GM12878 (cell line): ENCODE measurements at regions not wholly inside any gene's neighbourhood (a gene's known extent, or its start where the extent isn't known, plus 50 kb on each side); places are given as distances from the start of the nearest gene placed in this dataset.

Source experiments
- BCLAF1 ChIP-seq: fragments of 450-650 bp; IDR thresholded peaks from 2 replicates; pipeline ENCODE4 v1.6.1; 2017; ENCODE audit warnings: antibody characterized with exemption, mild to moderate bottlenecking, moderate library complexity
- CTCF ChIP-seq, 3 experiments: IDR thresholded peaks in 2 of 3; conservative IDR thresholded peaks in 1 of 3; 2 replicates each; pipeline ENCODE4 v1.5.1; 2011; ENCODE audit warnings: low read depth in 3 of 3, low read length in 3 of 3, mild to moderate bottlenecking in 3 of 3, control low read depth in 2 of 3, moderate library complexity in 2 of 3, inconsistent platforms in 1 of 3, mixed read lengths in 1 of 3; ENCODE audit not compliant: control insufficient read depth in 2 of 3, insufficient read depth in 1 of 3; ENCODE audit errors: extremely low read depth in 1 of 3
- E2F8 ChIP-seq: fragments of 450-650 bp; IDR thresholded peaks from 2 replicates; pipeline ENCODE4 v1.6.1; 2018; ENCODE audit warnings: mild to moderate bottlenecking, low read depth, moderate library complexity; ENCODE audit not compliant: partially characterized antibody
- ETV6 ChIP-seq, 2 experiments: fragments of 450-650 bp in 1 of 2; IDR thresholded peaks in 1 of 2; conservative IDR thresholded peaks in 1 of 2; 2 replicates each; pipeline ENCODE4 v1.6.1; 2014; ENCODE audit warnings: antibody characterized with exemption in 1 of 2, borderline replicate concordance in 1 of 2, low read depth in 1 of 2, mild to moderate bottlenecking in 1 of 2, moderate library complexity in 1 of 2
- HDAC6 ChIP-seq: fragments of 200-600 bp; sonication (generic); IDR thresholded peaks from one replicate; pipeline ENCODE4 v1.8.0; 2017; ENCODE audit warnings: antibody characterized with exemption; ENCODE audit not compliant: unreplicated experiment
- PKNOX1 ChIP-seq: fragments of 450-650 bp; IDR thresholded peaks from 2 replicates; pipeline ENCODE4 v1.6.1; 2016; ENCODE audit warnings: mild to moderate bottlenecking
- POLR2AphosphoS2 ChIP-seq: IDR thresholded peaks from 2 replicates; pipeline ENCODE4 v1.6.1; 2011; ENCODE audit warnings: low read depth, mild to moderate bottlenecking, low read length, improper control_type of control experiment, moderate library complexity
- SPI1 ChIP-seq: IDR thresholded peaks from 2 replicates; pipeline ENCODE4 v1.6.1; 2011; ENCODE audit warnings: low read depth, mild to moderate bottlenecking, low read length, moderate library complexity, borderline replicate concordance; ENCODE audit not compliant: insufficient read depth

- TF ChIP-seq E2F8: no peak
- TF ChIP-seq BCLAF1: no peak
- no peak for TF ChIP-seq SPI1
- TF ChIP-seq ETV6 (conservative IDR thresholded peaks at IDR 0.05 in 1 of 2, IDR thresholded peaks at IDR 0.05 in 1 of 2; ENCODE audit: borderline replicate concordance in 1 of 2, low read depth in 1 of 2): no peak
- TF ChIP-seq HDAC6: no peak
- TF ChIP-seq POLR2AphosphoS2: no peak
- no peak for TF ChIP-seq PKNOX1
- TF ChIP-seq CTCF (IDR thresholded peaks at IDR 0.05 in 2 of 3, conservative IDR thresholded peaks at IDR 0.05 in 1 of 3; ENCODE audit: control insufficient read depth in 2 of 3, extremely low read depth in 1 of 3, insufficient read depth in 1 of 3, low read depth in 3 of 3, low read length in 3 of 3): no peak
Measured at GRCh38 chr2:160614391-160614790, 120.8 kb upstream of the RBMS1 start (continued).
